IMR-90 (cell line): ENCODE measurements at regions not wholly inside any gene's neighbourhood (a gene's known extent, or its start where the extent isn't known, plus 50 kb on each side); places are given as distances from the start of the nearest gene placed in this dataset.
"Not testable (repeated sequence)": the region's sequence is repeated elsewhere in the genome, so short reads cannot be mapped to it uniquely, and the experiment has no call there.

Experiments
- ATAC-seq: fragments of 200-7000 bp; cut with Tn5 transposase; 2 replicates; pipeline ENCODE4 v1.9.1; 2020; ENCODE audit warnings: low read depth, mild to moderate bottlenecking, moderate library complexity
- BruUV-seq: library from RNA; stranded (reverse); fragments of 400-500 nt; replicated peaks from 2 replicates; lab custom pipeline; 2021; lab: Mats Ljungman, UMichigan
- CTCF ChIA-PET: fragments of 300-600 bp; formaldehyde crosslinking; extraction: SDS; loops from one replicate; lab custom pipeline; 2021; ENCODE audit warnings: antibody characterized with exemption; lab: Yijun Ruan, JAX
- POLR2A ChIA-PET: fragments of 300-600 bp; sonication (Branson Sonifier 250); formaldehyde crosslinking; loops from one replicate; lab custom pipeline; 2022; ENCODE audit warnings: antibody characterized with exemption; ENCODE audit not compliant: unreplicated experiment; lab: Charles Lee
- DNase-seq: peaks from one replicate; pipeline ENCODE4 v3.0.0; 2013
- H2AFZ ChIP-seq: replicated peaks from 2 replicates; pipeline ENCODE3; 2013; ENCODE audit warnings: low read length, mild to moderate bottlenecking; ENCODE audit not compliant: poor library complexity
- H2AK5ac ChIP-seq: 2 replicates; pipeline ENCODE4 v1.6.1; 2013; ENCODE audit warnings: low read depth, low read length, inconsistent platforms
- H2AK9ac ChIP-seq: replicated peaks from 2 replicates; pipeline ENCODE3; 2013; ENCODE audit warnings: mild to moderate bottlenecking, low read depth, low read length, moderate library complexity; ENCODE audit not compliant: poor library complexity
- H2BK120ac ChIP-seq: 2 replicates; pipeline ENCODE4 v1.6.1; 2013; ENCODE audit warnings: low read depth, low read length, inconsistent platforms
- H2BK15ac ChIP-seq: 3 replicates; pipeline ENCODE4 v1.6.1; 2013; ENCODE audit warnings: low read depth, low read length, inconsistent platforms
- H2BK20ac ChIP-seq: 2 replicates; pipeline ENCODE4 v1.6.1; 2013; ENCODE audit warnings: low read depth, mild to moderate bottlenecking, inconsistent platforms, low read length, moderate library complexity
- H2BK5ac ChIP-seq: 2 replicates; pipeline ENCODE4 v1.6.1; 2013; ENCODE audit warnings: mild to moderate bottlenecking, low read depth, low read length, inconsistent platforms; ENCODE audit not compliant: poor library complexity, severe bottlenecking
- H3K14ac ChIP-seq: replicated peaks from 2 replicates; pipeline ENCODE4 v1.6.1; 2013; ENCODE audit warnings: low read depth, low read length, inconsistent platforms
- H3K18ac ChIP-seq: 2 replicates; pipeline ENCODE4 v1.6.1; 2013; ENCODE audit warnings: low read depth, low read length, control low read depth
- H3K23ac ChIP-seq: 2 replicates; pipeline ENCODE4 v1.6.1; 2013; ENCODE audit warnings: low read depth, low read length, inconsistent platforms
- H3K27ac ChIP-seq: 2 replicates; pipeline ENCODE4 v1.5.1; 2013; ENCODE audit warnings: mild to moderate bottlenecking, control low read depth, low read length; ENCODE audit not compliant: insufficient read depth
- H3K27me3 ChIP-seq: 2 replicates; pipeline ENCODE4 v1.6.1; 2013; ENCODE audit warnings: low read length; ENCODE audit not compliant: control insufficient read depth, insufficient read depth
- H3K36me3 ChIP-seq: 2 replicates; pipeline ENCODE4 v1.6.1; 2013; ENCODE audit warnings: low read length, mixed read lengths; ENCODE audit not compliant: control insufficient read depth, insufficient read depth
- H3K4ac ChIP-seq: 2 replicates; pipeline ENCODE4 v1.6.1; 2013; ENCODE audit warnings: low read depth, low read length, inconsistent platforms
- H3K4me1 ChIP-seq: 2 replicates; pipeline ENCODE4 v1.6.1; 2013; ENCODE audit warnings: low read length, mixed read lengths; ENCODE audit not compliant: control insufficient read depth, insufficient read depth
- H3K4me2 ChIP-seq: 2 replicates; pipeline ENCODE4 v1.6.1; 2013; ENCODE audit warnings: low read depth, mild to moderate bottlenecking, control low read depth, low read length, moderate library complexity
- H3K4me3 ChIP-seq: 2 replicates; pipeline ENCODE4 v1.5.1; 2013; ENCODE audit warnings: low read depth, mild to moderate bottlenecking, control low read depth, low read length, moderate library complexity; ENCODE audit not compliant: insufficient read depth
- H3K56ac ChIP-seq: 2 replicates; pipeline ENCODE4 v1.6.1; 2013; ENCODE audit warnings: low read length, inconsistent platforms; ENCODE audit not compliant: insufficient read depth; ENCODE audit errors: extremely low read depth
- H3K79me1 ChIP-seq, 2 experiments: 2 replicates each; pipeline ENCODE4 v1.6.1; 2013; ENCODE audit warnings: low read length in 2 of 2, inconsistent platforms in 1 of 2, low read depth in 1 of 2
- H3K9ac ChIP-seq: 2 replicates; pipeline ENCODE4 v1.6.1; 2013; ENCODE audit warnings: low read depth, low read length, control low read depth
- H3K9me1 ChIP-seq: 2 replicates; pipeline ENCODE4 v1.6.1; 2013; ENCODE audit warnings: low read length, inconsistent platforms; ENCODE audit not compliant: insufficient read depth
- H3K9me3 ChIP-seq: 2 replicates; pipeline ENCODE4 v1.6.1; 2013; ENCODE audit warnings: low read length; ENCODE audit not compliant: control insufficient read depth, insufficient read depth
- H4K20me1 ChIP-seq: 2 replicates; pipeline ENCODE4 v1.6.1; 2013; ENCODE audit warnings: low read length, inconsistent platforms; ENCODE audit not compliant: insufficient read depth
- H4K5ac ChIP-seq: 2 replicates; pipeline ENCODE4 v1.6.1; 2013; ENCODE audit warnings: mild to moderate bottlenecking, low read depth, low read length, control low read depth
- H4K8ac ChIP-seq, 2 experiments: 2 replicates each; pipeline ENCODE4 v1.6.1; 2013; ENCODE audit warnings: low read depth in 2 of 2, low read length in 2 of 2, control low read depth in 1 of 2, inconsistent platforms in 1 of 2
- H4K91ac ChIP-seq: 2 replicates; pipeline ENCODE4 v1.6.1; 2013; ENCODE audit warnings: low read depth, low read length, inconsistent platforms; ENCODE audit not compliant: insufficient read depth
- WGBS, 2 experiments: methylation state at CpG; one replicate each; pipeline versions ENCODE4 v1.1.5 to v1.1.7; 2013; ENCODE audit warnings: missing lambda C conversion rate in 2 of 2; ENCODE audit not compliant: insufficient read length in 1 of 2; ENCODE audit errors: extremely low coverage in 2 of 2; 5-methylcytosine and 5-hydroxymethylcytosine counted together
- dilution Hi-C: fragments of 300-500 bp; cut with HindIII; formaldehyde crosslinking; loops from one replicate; pipeline ENCODE4 v1.14.3; 2018; ENCODE audit warnings: low sequenced_read_pairs; ENCODE audit not compliant: unreplicated experiment
- in situ Hi-C: fragments of 300-500 bp; cut with MboI; formaldehyde crosslinking; loops from 3 replicates; pipeline ENCODE4 v1.14.3; 2019; ENCODE audit warnings: low sequenced_read_pairs, inconsistent platforms, mixed read lengths
- intact Hi-C: fragments of 100-400 bp; cut with micrococcal nuclease; formaldehyde crosslinking; loops from 2 replicates; pipeline ENCODE4 v1.10.0; 2022

DNA sequence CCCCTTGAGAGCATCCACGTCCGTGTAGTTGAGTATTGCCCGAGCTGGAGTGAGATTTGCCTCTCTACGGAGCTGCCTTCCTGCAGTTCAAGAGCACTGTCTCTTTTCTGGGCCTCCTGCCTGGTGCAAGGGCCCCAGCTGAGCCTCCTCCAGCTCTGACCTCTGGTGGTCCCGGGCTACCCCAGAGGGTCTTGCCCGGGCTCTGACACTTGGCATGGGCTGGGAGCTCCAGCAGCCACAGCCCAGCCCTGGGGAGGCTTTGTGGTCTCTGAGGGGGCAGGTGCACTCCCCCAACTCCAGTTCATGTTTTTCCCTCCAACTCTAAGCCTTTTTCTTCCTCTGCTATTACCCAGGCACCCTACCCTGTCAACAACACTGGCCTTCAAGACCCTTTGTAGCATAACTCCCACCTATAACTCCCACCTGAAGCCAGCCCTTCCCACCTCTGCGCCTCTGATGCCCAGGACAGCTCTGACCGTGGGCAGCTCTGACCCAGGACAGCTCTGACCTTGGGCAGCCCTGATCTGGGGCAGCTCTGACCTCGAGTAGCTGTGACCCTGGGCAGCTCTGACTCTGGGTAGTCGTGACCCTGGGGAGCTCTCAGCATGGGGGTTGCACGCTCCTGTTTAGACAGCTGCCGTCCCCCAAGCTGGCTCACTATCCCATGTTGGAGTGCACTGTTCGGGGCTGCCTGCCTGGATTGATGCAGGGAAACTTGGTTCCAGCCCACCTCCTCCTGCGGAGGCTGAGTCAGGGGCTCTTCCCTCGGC, 127.6 kb downstream of the METRNL start:
- in situ Hi-C loops, H2BK20ac ChIP-seq, H3K18ac ChIP-seq, dilution Hi-C loops, H3K14ac ChIP-seq, H2BK15ac ChIP-seq, H3K9me3 ChIP-seq, H3K4me3 ChIP-seq, H3K36me3 ChIP-seq, H2BK120ac ChIP-seq, H2AK5ac ChIP-seq, BruUV-seq, H3K23ac ChIP-seq, CTCF ChIA-PET, H4K5ac ChIP-seq, H3K27me3 ChIP-seq, H2AFZ ChIP-seq, intact Hi-C loops, H2AK9ac ChIP-seq, H3K4me2 ChIP-seq, H3K4ac ChIP-seq, H3K79me1 ChIP-seq, H4K91ac ChIP-seq, H2BK5ac ChIP-seq, H4K20me1 ChIP-seq, H3K27ac ChIP-seq, POLR2A ChIA-PET, ATAC-seq, H3K56ac ChIP-seq, H4K8ac ChIP-seq, H3K9ac ChIP-seq, DNase-seq: not testable (repeated sequence)
- no CpG with 5 or more reads among the region's 15 CpGs for WGBS, 2 experiments
- peaks cover 13% of the 10 kb centered on the region for H3K9me1 ChIP-seq
- H3K4me1 ChIP-seq: peaks cover 15% of the 10 kb centered on the region

DNA sequence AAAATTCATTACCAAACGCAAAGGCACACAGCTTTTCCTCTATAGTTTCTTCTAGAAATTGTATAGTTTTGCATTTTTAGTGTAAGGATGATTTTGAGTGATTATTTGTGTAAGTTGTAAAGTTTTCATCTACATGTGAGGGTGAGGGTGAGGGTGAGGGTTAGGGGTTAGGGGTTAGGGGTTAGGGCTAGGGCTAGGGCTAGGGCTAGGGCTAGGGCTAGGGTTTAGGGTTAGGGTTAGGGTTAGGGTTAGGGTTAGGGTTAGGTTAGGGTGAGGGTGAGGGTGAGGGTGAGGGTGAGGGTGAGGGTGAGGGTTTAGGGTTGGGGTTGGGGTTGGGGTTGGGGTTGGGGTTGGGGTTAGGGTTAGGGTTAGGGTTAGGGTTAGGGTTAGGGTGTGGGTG, 167.6 kb downstream of the METRNL start:
- ATAC-seq, H2AFZ ChIP-seq, H2BK5ac ChIP-seq, H2BK15ac ChIP-seq, dilution Hi-C loops, H4K5ac ChIP-seq, H3K4me2 ChIP-seq, H3K23ac ChIP-seq, H2BK20ac ChIP-seq, BruUV-seq, H2BK120ac ChIP-seq, H3K4ac ChIP-seq, POLR2A ChIA-PET, H2AK5ac ChIP-seq, H3K4me1 ChIP-seq, H3K56ac ChIP-seq, H3K27ac ChIP-seq, H3K9ac ChIP-seq, H4K20me1 ChIP-seq, intact Hi-C loops, H4K8ac ChIP-seq, H4K91ac ChIP-seq, H3K14ac ChIP-seq, H3K9me3 ChIP-seq, in situ Hi-C loops, H3K27me3 ChIP-seq, H3K4me3 ChIP-seq, H3K18ac ChIP-seq, H3K79me1 ChIP-seq, H3K9me1 ChIP-seq, CTCF ChIA-PET, H2AK9ac ChIP-seq, H3K36me3 ChIP-seq: not testable (repeated sequence)
- DNase-seq: peak; percentile 2
- no CpG with 5 or more reads among the region's 1 CpG for WGBS, 2 experiments
